Spleen (tissue), 11 donors: ENCODE measurements at regions not wholly inside any gene's neighbourhood (a gene's known extent, or its start where the extent isn't known, plus 50 kb on each side); places are given as distances from the start of the nearest gene placed in this dataset.

Experiments used
- DNase-seq: peaks from one replicate; pipeline ENCODE4 v3.0.0-alpha.2; 2020
- H3K27ac ChIP-seq, 8 donors: fragments of 200-600 bp; sonication (generic) in 7 of 8; 1 replicate in 4 of 8; 2 replicates in 4 of 8; pipeline versions ENCODE4 v1.5.0 to v1.8.0; 2016 to 2021; ENCODE audit warnings: inconsistent platforms in 4 of 8, mild to moderate bottlenecking in 4 of 8, moderate library complexity in 1 of 8
- H3K27me3 ChIP-seq, 7 donors: fragments of 200-600 bp; sonication (generic) in 6 of 7; replicated peaks in 1 of 7; 1 replicate in 4 of 7; 2 replicates in 3 of 7; pipeline versions ENCODE4 v1.5.0 to v1.8.0; 2016 to 2021; ENCODE audit warnings: inconsistent platforms in 3 of 7, mild to moderate bottlenecking in 1 of 7
- H3K36me3 ChIP-seq, 6 donors: fragments of 200-600 bp; sonication (generic) in 5 of 6; 1 replicate in 4 of 6; 2 replicates in 2 of 6; pipeline versions ENCODE4 v1.5.0 to v1.8.0; 2016 to 2021; ENCODE audit warnings: inconsistent platforms in 2 of 6
- H3K4me1 ChIP-seq, 6 donors: fragments of 200-600 bp; sonication (generic) in 5 of 6; 1 replicate in 3 of 6; 2 replicates in 3 of 6; pipeline versions ENCODE4 v1.5.0 to v1.8.0; 2016 to 2021; ENCODE audit warnings: inconsistent platforms in 3 of 6
- H3K4me3 ChIP-seq, 8 donors: fragments of 200-600 bp; sonication (generic) in 7 of 8; 1 replicate in 4 of 8; 2 replicates in 4 of 8; pipeline versions ENCODE4 v1.5.0 to v1.8.0; 2016 to 2021; ENCODE audit warnings: inconsistent platforms in 4 of 8, mild to moderate bottlenecking in 4 of 8, moderate library complexity in 2 of 8
- H3K9me3 ChIP-seq, 8 donors: fragments of 200-600 bp; sonication (generic) in 7 of 8; 1 replicate in 4 of 8; 2 replicates in 4 of 8; pipeline versions ENCODE4 v1.5.0 to v1.8.0; 2016 to 2021; ENCODE audit warnings: inconsistent platforms in 4 of 8
- CTCF ChIP-seq, 11 experiments: fragments of 200-600 bp in 7 of 11; fragments of 450-650 bp in 4 of 11; sonication (generic) in 4 of 11; IDR thresholded peaks in 8 of 11; conservative IDR thresholded peaks in 3 of 11; 1 replicate in 7 of 11; 2 replicates in 4 of 11; pipeline versions ENCODE4 v1.4.0 to v1.8.0; 2016 to 2021; ENCODE audit warnings: antibody characterized with exemption in 11 of 11, inconsistent platforms in 4 of 11, mild to moderate bottlenecking in 1 of 11
- POLR2A ChIP-seq, 3 donors: fragments of 450-650 bp; IDR thresholded peaks; one replicate each; pipeline ENCODE4 v1.5.1; 2017; ENCODE audit warnings: antibody characterized with exemption in 3 of 3, mild to moderate bottlenecking in 1 of 3
- POLR2AphosphoS5 ChIP-seq, 3 donors: sonication (generic); formaldehyde crosslinking; IDR thresholded peaks; one replicate each; pipeline ENCODE4 v1.5.1; 2017; ENCODE audit warnings: antibody characterized with exemption in 3 of 3
- WGBS, 5 donors: extraction: QIAGEN DNeasy Blood & Tissue Kit in 3 of 5; methylation state at CpG; one replicate each; pipeline versions ENCODE4 v1.1.5 to v1.1.7; 2013 to 2018; 5-methylcytosine and 5-hydroxymethylcytosine counted together
- intact Hi-C: fragments of 100-400 bp; cut with DNase I; formaldehyde crosslinking; loops from one replicate; pipeline ENCODE4 v1.15.0; 2023; ENCODE audit warnings: low total_unique reads
- donor health status: healthy with polysubstance abuse.
- donor health status: DM: no; HTN: no; CAD: no; lungs with moderate emphysema.
- donor health status: DM: no; HTN: no; CAD: no.
- donor health status: Bipolar disorder and iron deficiency.
- donor health status: healthy.
- donor health status: DM: no; HTN: no; CAD: no.
- donor health status: DM: yes; HTN: yes; CAD: no.

GRCh38 chr21:24183077-24183476 is 1424.2 kb downstream of the MRPL39 start:
- Histone ChIP-seq H3K4me3 (no peak overlapping the region), H3K27me3 (no peaks in the 10 kb centered on the region), H3K9me3 (peaks cover 0 to 28% (median 17%) of the 10 kb centered on the region in 8 donors), H3K4me1 (no peaks in the 10 kb centered on the region), H3K36me3 (no peaks in the 10 kb centered on the region), H3K27ac (no peak overlapping the region)
- 70 to 86% (median 74%) methylated on average over 3 of the region's 3 CpGs for WGBS, 5 donors
- no peak for DNase-seq
- intact Hi-C loops, result no loop called here
- no peak for TF ChIP-seq POLR2AphosphoS5 (IDR thresholded peaks at IDR 0.05)
- TF ChIP-seq POLR2A (IDR thresholded peaks at IDR 0.05), result no peak
- no peak for TF ChIP-seq CTCF (IDR thresholded peaks at IDR 0.05 in 8 of 11, conservative IDR thresholded peaks at IDR 0.05 in 3 of 11)

DNA sequence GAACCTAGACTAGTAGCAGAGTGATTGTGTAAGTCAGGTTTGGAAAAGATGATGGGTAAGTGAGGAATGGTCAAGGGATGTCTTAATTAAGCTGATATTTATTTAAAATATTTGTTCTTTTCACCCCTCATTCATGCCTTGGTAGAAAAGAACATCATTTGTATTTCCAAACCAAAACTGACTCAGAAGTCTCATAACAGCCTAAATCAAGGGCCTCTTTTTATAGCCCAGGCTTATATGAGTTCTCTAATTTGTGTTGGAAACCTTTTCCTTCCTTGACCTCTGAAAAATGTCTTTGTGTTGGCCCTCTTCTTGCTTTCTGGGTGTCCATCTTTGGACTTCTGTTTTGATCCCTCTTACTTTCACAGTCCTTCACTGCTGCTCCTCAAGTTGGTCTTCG is 1428.2 kb downstream of the MRPL39 start:
- no peak for DNase-seq
- no peaks in the 10 kb centered on the region for H3K27me3 ChIP-seq
- intact Hi-C loops, result no loop called here
- H3K4me3 ChIP-seq, result no peak overlapping the region
- H3K36me3 ChIP-seq, result no peaks in the 10 kb centered on the region
- TF ChIP-seq POLR2A (IDR thresholded peaks at IDR 0.05) (no peak), POLR2AphosphoS5 (IDR thresholded peaks at IDR 0.05) (no peak), CTCF (IDR thresholded peaks at IDR 0.05 in 8 of 11, conservative IDR thresholded peaks at IDR 0.05 in 3 of 11) (no peak)
- H3K4me1 ChIP-seq, result no peaks in the 10 kb centered on the region
- peaks cover 0 to 34% (median 23%) of the 10 kb centered on the region in 8 donors for H3K9me3 ChIP-seq
- 52 to 68% (median 63%) methylated on average over 1 of the region's 1 CpG for WGBS, 5 donors
- no peak overlapping the region for H3K27ac ChIP-seq

GRCh38 chr21:24175106-24175505 is 1432.2 kb downstream of the MRPL39 start:
- Histone ChIP-seq H3K9me3 (peaks cover 0 to 34% (median 20%) of the 10 kb centered on the region in 8 donors), H3K27ac (no peak overlapping the region), H3K4me1 (no peaks in the 10 kb centered on the region), H3K36me3 (no peaks in the 10 kb centered on the region), H3K4me3 (no peak overlapping the region), H3K27me3 (no peaks in the 10 kb centered on the region)
- no peak for TF ChIP-seq CTCF (IDR thresholded peaks at IDR 0.05 in 8 of 11, conservative IDR thresholded peaks at IDR 0.05 in 3 of 11)
- no peak for TF ChIP-seq POLR2A (IDR thresholded peaks at IDR 0.05)
- no peak for TF ChIP-seq POLR2AphosphoS5 (IDR thresholded peaks at IDR 0.05)
- intact Hi-C loops, result no loop called here
- 79 to 89% (median 85%) methylated on average over 1 of the region's 1 CpG for WGBS, 5 donors
- no peak for DNase-seq

DNA sequence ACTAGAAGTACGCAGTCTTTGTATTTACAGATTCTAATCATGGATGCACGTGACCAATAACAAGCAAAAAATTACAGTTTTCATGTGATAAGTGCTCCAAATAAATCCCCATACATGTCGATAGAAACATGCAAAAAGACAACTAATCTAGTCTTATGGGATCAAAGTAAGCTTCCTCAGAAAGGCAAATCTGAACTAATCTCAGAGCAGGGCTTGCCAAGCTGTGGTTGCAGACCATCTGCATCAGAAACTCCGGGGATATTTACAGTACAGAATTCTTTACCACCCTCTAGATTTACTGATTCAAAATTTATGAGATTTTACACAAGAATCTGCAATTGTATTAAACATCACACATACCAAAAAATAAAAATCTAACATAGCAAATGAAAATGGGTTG is 1435.5 kb downstream of the MRPL39 start:
- WGBS, 5 donors, result 81 to 92% (median 87%) methylated on average over 4 of the region's 4 CpGs
- Histone ChIP-seq H3K9me3 (peaks cover 0 to 11% (median 0%) of the 10 kb centered on the region in 8 donors), H3K36me3 (no peaks in the 10 kb centered on the region)

More for the DNA sequence above, 1435.5 kb downstream of the MRPL39 start:
- Histone ChIP-seq H3K4me3 (no peak overlapping the region), H3K4me1 (no peaks in the 10 kb centered on the region), H3K27me3 (no peaks in the 10 kb centered on the region), H3K27ac (no peak overlapping the region)
- no peak for DNase-seq
- intact Hi-C loops, result no loop called here
- TF ChIP-seq CTCF (IDR thresholded peaks at IDR 0.05 in 8 of 11, conservative IDR thresholded peaks at IDR 0.05 in 3 of 11) (no peak), POLR2A (IDR thresholded peaks at IDR 0.05) (no peak), POLR2AphosphoS5 (IDR thresholded peaks at IDR 0.05) (no peak)
